NCI-H460 (cell line): ENCODE measurements at regions not wholly inside any gene's neighbourhood (a gene's known extent, or its start where the extent isn't known, plus 50 kb on each side); places are given as distances from the start of the nearest gene placed in this dataset.
A peak's percentile ranks its signal among the peaks of the same experiment; 100 is the strongest.

Source experiments
- DNase-seq: peaks from one replicate; pipeline ENCODE4 v3.0.0-alpha.2; 2016; ENCODE audit warnings: low read depth; ENCODE audit errors: extremely low read depth

DNA sequence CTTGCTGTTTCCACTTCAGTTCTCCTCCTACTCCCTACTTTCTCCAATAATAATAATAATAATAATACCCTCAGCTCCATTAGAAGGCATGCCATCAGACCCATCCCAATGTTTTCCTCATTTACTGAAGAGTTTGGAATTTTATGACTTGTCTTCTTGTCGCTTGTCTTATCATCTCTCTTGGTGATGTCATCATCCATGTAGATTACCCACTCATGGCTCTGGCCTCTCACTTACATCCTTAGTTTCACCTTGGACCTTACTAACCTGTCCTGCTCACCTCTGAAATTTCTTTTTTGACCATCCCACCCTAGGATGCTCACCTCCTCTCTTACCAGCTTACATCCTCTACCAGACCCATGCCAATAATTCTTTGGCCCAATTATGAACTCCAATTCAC, 329.3 kb downstream of the ACTL7B start:
- DNase-seq = no peak

GRCh38 chr9:108525186-108525585, 330.6 kb downstream of the ACTL7B start:
- no peak for DNase-seq

GRCh38 chr9:108521063-108521590, 334.7 kb downstream of the ACTL7B start:
- no peak for DNase-seq

DNA sequence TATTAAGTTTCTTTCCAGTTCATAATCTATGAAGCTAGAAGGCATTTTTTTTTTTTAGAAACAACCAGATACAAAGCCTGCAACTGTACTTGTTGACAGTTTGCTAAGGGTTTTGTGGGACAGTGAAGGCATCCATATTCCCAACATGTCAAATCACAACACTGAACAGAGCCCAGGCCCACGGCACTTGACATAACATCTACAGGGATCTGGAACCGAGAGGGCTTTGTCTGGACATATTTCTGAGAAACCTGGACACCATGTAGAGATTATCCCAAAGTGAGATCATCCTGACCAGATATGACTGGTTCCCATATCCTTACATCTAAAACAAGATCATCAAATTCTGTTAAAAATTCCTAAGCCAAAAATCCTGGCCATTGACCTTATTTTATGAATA, 336.3 kb downstream of the ACTL7B start:
- DNase-seq = no peak

GRCh38 chr9:108517651-108518365, 338.0 kb downstream of the ACTL7B start:
- no peak for DNase-seq

DNA sequence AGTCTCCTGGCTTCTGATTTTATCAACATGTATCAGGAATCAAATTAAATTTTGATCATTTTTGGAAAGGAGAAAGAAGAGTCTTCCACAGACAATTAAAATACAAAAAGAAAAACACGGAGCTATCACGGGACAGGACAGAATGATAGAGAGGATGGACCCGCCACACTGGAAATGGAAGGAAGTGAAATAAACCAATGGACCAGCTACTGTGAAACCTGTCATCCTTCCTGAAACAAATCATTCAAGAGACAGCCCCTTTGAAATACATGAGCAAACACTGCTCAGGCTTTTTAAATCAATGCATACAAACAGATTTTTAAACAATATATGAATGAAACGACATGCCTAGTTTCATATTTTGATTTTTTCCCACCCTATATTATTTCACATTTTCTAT, 339.4 kb downstream of the ACTL7B start:
- no peak for DNase-seq

DNA sequence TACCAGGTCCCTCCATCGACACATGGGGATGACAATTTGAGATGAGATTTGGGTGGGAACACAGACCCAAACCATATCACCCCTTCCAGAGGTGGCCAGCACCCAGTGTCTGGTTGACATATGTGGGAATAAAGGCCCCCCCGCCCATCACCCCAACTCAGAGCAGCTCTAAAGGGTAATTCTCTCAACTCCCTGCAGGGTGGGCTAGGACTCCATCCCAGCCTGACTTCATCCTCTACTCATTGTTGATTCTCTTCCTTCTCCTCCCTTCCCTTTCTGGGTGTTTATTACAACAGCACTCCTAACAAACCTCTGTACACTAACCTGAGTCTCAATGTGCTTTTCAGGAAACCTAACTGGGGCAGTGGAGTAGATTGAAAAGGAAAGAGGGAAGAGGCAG, 339.9 kb downstream of the ACTL7B start:
- no peak for DNase-seq

DNA sequence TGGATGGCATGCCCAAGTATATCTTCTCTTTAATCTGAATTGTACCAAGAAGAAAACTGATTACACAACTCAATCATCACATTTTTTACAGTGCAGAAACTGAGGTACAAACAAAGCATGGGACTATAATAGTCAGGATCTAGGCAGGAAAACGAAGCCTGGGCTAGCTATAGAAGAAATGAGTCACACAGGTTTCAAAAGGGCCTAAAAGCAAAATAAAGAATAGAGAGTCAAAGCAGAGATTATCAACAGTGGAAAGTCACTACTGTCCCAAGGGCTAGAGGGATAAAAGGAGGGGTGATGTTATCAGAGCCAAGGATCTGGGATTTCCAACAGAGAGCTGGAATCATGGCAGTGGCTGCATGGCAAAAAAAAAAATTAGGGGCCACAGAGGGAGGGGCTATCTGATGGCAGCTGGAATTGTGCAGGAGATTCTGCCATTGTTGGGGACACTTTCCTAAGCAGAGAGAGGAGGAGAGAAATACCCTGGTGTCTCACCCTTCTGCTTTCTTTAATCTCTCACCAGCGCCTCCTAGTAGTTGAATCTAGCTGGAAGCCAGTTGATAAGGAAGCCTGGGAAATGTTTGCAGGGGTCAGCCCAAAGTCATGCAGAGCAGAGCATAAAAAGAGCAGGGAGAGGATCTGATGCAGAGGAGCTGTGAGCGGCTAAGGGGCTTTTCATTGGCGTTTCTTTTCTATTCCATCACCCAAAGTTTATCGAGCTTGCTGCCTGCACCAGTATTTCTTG, 343.2 kb downstream of the ACTL7B start:
- DNase-seq = no peak

- DNase-seq = no peak
Measured at GRCh38 chr9:108511307-108511706, 344.5 kb downstream of the ACTL7B start.

GRCh38 chr9:108496846-108497245, 358.9 kb downstream of the ACTL7B start:
- DNase-seq = no peak

GRCh38 chr9:108489567-108489966, 366.2 kb downstream of the ACTL7B start:
- DNase-seq = no peak

DNA sequence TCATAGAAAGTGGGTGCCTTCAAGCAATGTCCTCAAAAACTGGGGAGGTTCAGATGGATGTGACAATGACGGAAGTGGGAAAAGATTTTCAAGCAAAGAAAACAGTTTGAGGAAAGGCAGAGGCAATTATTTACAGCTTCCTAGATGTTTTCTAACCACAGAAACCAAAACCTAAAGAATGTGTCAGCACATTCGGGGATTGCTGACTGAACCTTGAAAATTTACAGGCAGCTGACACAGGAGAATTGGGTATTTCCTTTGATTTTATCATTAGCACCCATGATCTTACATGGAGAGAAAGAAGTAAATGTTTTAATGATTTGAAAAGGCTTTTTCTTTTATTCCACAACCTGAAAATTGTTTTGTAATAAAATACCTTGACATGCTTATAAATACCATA, 369.0 kb downstream of the ACTL7B start:
- DNase-seq = no peak

GRCh38 chr9:108484468-108484867, 371.3 kb downstream of the ACTL7B start:
- DNase-seq = no peak

DNA sequence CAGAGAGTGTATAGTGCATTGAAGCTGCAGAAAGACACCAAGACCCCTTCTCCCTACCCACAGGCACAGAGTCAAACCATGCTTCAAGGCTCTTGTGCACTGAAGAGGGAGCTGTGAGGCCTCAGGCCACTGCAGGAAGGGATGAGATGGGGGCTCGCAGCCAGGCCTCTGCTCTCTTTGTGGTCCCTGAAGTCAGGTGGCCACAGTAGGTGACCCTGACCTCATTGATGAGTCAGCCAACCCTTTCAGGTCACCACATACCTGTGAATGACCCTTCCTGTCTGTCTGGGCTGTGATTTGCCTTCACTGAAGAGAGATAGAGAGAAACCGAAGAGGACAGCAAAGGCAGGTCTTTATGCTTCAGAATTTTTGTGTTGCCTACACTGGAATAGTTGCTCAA, 372.1 kb downstream of the ACTL7B start:
- no peak for DNase-seq

- DNase-seq = no peak
Measured at GRCh38 chr9:108479989-108480652, 375.7 kb downstream of the ACTL7B start.

GRCh38 chr9:108478431-108479332, 377.1 kb downstream of the ACTL7B start:
- DNase-seq = peak; percentile 88

GRCh38 chr9:108477529-108478006, 378.2 kb downstream of the ACTL7B start:
- DNase-seq = peak; percentile 78

DNA sequence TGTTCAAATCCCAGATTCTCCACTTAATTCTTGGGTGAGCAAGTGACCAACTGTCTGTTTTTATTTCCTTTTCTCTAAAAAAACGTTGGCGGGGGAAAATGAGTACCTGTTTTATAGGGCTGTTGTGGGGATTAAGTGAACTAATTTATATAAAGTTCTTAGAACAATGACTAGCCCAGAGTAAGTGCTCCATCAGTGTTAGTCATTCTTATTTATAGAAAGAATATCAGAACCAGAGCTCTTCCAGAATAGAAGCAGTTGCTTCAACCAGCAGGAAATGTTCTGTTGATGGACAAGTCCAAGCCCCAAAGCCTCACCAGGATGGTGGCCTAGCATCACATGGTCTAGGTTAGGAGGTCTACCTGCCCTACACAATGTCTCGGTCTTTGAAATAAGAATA, 379.2 kb downstream of the ACTL7B start:
- DNase-seq = no peak

GRCh38 chr9:108475813-108476212, 380.0 kb downstream of the ACTL7B start:
- DNase-seq = no peak

GRCh38 chr9:108474356-108474755, 381.4 kb downstream of the ACTL7B start:
- no peak for DNase-seq
